ENCODE measurements at regions not wholly inside any gene's neighbourhood (a gene's known extent, or its start where the extent isn't known, plus 50 kb on each side); places are given as distances from the start of the nearest gene placed in this dataset.
"Not testable (repeated sequence)": the region's sequence is repeated elsewhere in the genome, so short reads cannot be mapped to it uniquely, and the experiment has no call there.

DNA sequence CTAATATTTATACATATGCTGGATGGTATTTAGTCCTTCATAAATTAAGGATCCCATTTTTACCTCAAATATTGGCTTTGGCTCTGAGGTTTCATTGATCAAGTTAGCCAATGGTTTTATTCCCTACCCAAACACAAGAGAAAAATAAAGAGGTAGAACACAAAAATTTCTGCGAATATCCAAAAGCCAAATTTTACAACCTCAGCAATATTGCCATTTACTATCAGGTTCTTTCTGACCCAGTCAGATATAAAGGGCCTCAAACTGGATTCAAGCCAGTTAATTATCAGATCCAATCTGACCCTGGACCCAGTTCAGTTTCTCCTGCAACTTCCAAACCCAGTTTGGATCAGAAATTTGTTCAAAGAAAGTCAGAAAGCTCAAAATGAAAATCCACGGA is 998.1 kb downstream of the SI start:
- no peak for DNase-seq

- DNase-seq, result no peak
Measured at GRCh38 chr3:164064298-164064697, 1014.0 kb downstream of the SI start.

GRCh38 chr3:164060923-164061322 is 1017.4 kb downstream of the SI start:
- no peak for DNase-seq

DNA sequence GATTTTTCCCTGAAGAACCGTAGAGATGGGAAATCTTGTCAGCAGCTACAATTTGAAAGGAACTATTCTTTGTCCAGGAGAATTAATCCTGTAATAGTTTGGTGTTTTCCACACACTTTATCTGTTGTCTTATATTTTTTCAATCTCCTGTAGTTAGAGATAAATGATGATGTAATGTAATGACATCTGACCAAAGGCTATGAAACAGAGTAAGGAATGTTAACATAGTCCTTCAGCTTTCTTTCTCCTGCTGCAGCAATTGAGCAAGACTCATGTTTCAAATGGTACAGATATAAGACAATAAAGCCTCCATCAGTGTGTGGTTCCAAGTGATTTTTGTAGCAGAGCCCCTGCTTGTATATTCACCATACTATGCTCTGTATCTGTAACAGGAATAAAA is 1028.4 kb downstream of the SI start:
- DNase-seq, result no peak

- no peak for DNase-seq
Measured at GRCh38 chr3:164048451-164048850, 1029.8 kb downstream of the SI start.

DNA sequence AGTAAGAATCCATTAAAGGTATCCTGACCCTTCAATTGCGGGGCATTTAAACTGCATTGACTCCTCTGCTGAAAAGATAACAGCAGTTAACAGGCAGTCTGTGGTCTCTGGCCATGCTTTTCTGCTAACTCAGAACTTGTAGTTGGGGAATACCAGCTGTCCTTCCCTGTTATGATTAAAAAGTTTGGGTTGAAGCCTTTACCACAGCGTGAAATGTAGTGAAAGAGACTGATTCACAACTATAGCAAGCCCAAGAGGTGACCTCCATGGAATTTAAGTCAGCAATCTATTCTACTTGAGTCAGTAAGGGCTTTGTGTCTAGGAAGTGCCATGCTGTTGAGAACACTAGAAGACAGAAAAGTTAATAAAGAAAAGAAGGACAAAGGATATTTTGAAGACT is 1037.3 kb downstream of the SI start:
- no peak for DNase-seq

- DNase-seq, result no peak
Measured at GRCh38 chr3:164030194-164030593, 1048.1 kb downstream of the SI start.

DNA sequence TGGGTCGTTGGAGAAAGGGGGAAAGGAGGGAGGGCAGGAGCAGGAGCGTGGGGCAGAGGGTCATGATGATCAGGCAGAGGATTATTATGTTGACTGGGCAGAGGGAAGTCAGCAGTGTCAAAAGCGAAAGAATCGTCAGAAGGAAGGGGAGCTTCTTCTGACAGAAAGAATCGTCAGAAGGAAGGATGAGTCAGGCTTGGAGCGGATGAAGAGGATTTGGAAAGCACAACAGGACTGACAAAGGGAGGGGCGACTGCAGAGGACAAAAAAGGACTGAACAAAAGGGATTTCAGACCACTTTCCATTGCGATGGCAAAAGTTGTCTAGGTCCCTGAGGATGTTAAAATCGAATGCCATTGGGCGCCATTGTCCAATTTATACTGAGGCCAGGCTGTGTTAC is 1053.5 kb downstream of the SI start:
- no peak for DNase-seq

GRCh38 chr3:164023480-164023879 is 1054.8 kb downstream of the SI start:
- DNase-seq, result no peak

DNA sequence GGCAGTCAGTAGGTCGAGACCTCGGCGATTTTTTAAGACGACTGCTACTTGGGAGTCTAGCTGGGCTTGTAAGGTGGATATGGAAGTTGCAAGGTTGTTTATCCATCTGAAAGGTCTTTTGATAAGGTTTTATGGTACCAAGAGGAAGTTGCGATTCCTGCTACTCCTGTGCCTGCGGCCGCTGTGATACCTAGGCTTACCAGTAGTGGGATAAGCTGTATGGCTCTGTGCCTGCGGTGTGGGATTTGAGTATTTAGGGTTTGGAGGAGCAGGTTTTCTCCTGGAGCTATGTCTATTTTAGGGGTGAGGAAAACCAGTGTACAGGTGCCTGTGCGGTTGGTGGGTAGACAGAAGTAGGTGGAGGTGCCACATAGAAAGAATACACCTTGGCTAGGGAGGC is 1059.8 kb downstream of the SI start:
- DNase-seq, result no peak

- DNase-seq, result no peak
Measured at GRCh38 chr3:164007765-164008164, 1070.5 kb downstream of the SI start.

- no peak for DNase-seq
Measured at GRCh38 chr3:164004205-164004604, 1074.1 kb downstream of the SI start.

DNA sequence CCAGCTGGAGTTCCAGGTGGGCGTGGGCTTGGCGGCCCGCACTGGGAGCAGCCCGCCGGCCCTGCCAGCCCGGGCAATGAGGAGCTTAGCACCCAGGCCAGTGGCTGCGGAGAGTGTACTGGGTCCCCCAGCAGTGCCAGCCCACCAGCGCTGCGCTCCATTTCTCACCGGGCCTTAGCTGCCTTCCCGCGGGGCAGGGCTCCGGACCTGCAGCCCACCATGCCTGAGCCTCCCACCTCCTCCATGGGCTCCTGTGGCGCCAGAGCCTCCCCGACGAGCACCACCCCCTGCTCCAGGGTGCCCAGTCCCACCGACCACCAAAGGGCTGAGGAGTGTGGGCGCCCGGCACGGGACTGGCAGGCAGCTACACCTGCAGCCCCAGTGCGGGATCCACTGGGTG is 1075.3 kb downstream of the SI start:
- DNase-seq, result not testable (repeated sequence)

- no peak for DNase-seq
Measured at GRCh38 chr3:163983940-163984339, 1094.4 kb downstream of the SI start.

GRCh38 chr3:163971861-163972260 is 1106.4 kb downstream of the SI start:
- no peak for DNase-seq

- DNase-seq, result no peak
Measured at GRCh38 chr3:163957072-163957471, 1121.2 kb downstream of the SI start.

- no peak for DNase-seq
Measured at GRCh38 chr3:163953526-163953925, 1124.8 kb downstream of the SI start.

GRCh38 chr3:163952499-163952898 is 1125.8 kb downstream of the SI start:
- no peak for DNase-seq

DNA sequence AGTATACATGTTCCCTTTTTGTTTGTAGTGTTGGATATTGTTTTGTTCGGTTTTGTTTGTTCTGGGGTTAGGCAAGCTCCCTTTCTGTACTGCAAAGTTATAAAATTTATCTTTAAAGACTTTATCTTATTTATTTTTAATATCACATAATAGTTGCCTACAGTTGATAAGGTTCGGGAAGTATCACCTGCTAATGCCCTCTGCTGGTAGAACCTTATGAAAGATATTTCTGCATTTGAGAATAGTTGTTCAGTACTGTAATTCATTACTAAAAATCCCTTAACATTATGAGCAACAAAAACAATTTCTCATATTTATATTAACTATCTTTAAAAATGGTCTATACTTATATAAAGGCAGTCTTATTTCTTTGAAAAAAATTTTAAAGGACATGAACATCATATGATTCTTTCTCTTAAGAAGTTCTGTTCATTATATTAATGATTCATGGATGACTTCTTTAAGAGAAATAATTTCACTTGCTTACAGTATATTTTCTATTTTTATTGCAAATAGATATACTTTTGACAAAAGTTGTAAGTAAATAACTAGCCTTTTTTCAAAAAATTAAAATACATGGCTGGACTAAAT is 1126.8 kb downstream of the SI start:
- DNase-seq, result no peak

DNA sequence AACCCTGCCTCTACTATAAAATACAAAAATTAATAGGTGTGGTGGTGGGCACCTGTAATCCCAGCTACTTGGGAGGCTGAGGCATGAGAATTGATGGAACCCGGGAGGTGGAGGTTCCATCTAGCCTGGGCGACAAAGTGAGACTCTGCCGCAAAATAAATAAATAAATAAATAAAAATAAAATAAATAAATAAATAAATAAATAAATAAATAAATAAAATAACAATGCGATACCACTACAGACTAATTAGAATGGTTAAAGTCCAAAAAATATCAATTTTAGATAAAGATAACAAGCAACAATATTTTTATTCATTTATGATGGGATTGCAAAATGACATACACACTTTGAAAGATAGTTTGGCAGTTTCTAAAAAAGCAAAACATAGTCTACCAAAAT is 1131.5 kb downstream of the SI start:
- DNase-seq, result no peak

- DNase-seq, result no peak
Measured at GRCh38 chr3:163943664-163944063, 1134.6 kb downstream of the SI start.

DNA sequence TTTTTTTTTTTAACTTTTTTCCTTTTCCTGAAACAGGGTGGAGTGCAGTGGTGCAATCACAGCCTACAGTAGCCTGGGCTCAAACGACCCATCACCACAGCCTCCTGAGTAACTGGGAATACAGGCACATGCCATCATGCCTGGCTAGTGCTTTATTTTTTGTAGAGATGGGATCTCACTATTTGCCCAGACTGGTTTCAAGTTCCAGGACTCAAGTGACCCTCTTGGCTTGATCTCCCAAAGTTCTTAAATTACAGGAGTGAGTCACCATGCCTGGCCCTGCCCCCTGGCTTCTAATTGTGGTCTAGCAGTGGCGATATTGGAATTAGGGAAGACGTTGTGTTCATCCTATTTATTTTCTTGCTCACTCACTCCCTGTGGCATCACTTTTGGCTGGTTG is 1138.4 kb downstream of the SI start:
- DNase-seq, result no peak

DNA sequence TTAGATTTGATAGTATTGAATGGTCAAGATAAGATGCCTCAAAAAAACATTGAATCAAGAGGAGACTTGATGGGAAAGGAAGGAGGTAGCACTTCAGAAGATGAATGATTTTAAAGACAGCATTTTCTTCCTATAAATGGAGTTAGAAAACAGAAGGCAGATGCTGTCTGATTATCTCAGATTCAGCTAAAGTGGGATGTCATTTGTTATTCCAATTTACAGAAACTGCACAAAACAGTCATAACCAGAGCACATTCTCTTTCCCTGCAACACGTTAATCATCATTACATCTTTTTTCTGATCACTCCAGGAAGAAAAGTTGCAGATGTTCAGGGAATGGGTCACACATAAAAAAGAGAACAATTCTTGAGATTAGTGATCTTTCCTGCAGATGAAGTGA is 1141.8 kb downstream of the SI start:
- DNase-seq, result no peak

GRCh38 chr3:163935411-163935810 is 1142.9 kb downstream of the SI start:
- DNase-seq, result no peak

GRCh38 chr3:163929069-163929652 is 1149.1 kb downstream of the SI start:
- no peak for DNase-seq
